SU-DHL-6 (cell line): ENCODE measurements at regions not wholly inside any gene's neighbourhood (a gene's known extent, or its start where the extent isn't known, plus 50 kb on each side); places are given as distances from the start of the nearest gene placed in this dataset.

Experiments used
- H2AFZ ChIP-seq: fragments of 200-600 bp; sonication (generic); 2 replicates; pipeline ENCODE4 v1.6.1; 2014; ENCODE audit warnings: low read depth, mild to moderate bottlenecking, moderate library complexity, mixed read lengths, antibody characterized with exemption, low read length; ENCODE audit not compliant: severe bottlenecking
- H3F3A ChIP-seq: fragments of 200-600 bp; shearing (Covaris generic); 2 replicates; pipeline ENCODE4 v1.6.0; 2016; ENCODE audit warnings: antibody characterized with exemption, mild to moderate bottlenecking; ENCODE audit not compliant: insufficient read depth
- H3K27ac ChIP-seq: fragments of 200-600 bp; sonication (generic); 2 replicates; pipeline ENCODE4 v1.5.1; 2016; ENCODE audit warnings: low read depth, mild to moderate bottlenecking, low read length, moderate library complexity, mixed read lengths
- H3K27me3 ChIP-seq: fragments of 200-600 bp; sonication (generic), shearing (Covaris generic); 2 replicates; pipeline ENCODE4 v1.6.0; 2014; ENCODE audit warnings: mild to moderate bottlenecking, low read length
- H3K36me3 ChIP-seq: fragments of 200-600 bp; sonication (generic); 2 replicates; pipeline ENCODE4 v1.6.1; 2014; ENCODE audit warnings: mild to moderate bottlenecking, low read length, mixed read lengths
- H3K4me2 ChIP-seq: fragments of 300-600, 200-600 bp; shearing (Covaris generic), sonication (generic); 2 replicates; pipeline ENCODE4 v1.6.0; 2014; ENCODE audit warnings: low read length, low read depth, mild to moderate bottlenecking; ENCODE audit not compliant: poor library complexity, severe bottlenecking
- H3K4me3 ChIP-seq: fragments of 200-600 bp; sonication (generic); 2 replicates; pipeline ENCODE4 v1.5.1; 2014; ENCODE audit warnings: antibody characterized with exemption, low read length, mild to moderate bottlenecking, mixed read lengths; ENCODE audit not compliant: insufficient read depth, poor library complexity, severe bottlenecking
- H3K79me2 ChIP-seq: fragments of 200-600 bp; sonication (generic); 2 replicates; pipeline ENCODE4 v1.6.1; 2014; ENCODE audit warnings: mild to moderate bottlenecking, low read length, moderate library complexity; ENCODE audit not compliant: insufficient read depth
- H3K9ac ChIP-seq: fragments of 200-600 bp; sonication (generic); 2 replicates; pipeline ENCODE4 v1.7.0; 2014; ENCODE audit warnings: mild to moderate bottlenecking, low read length
- H3K9me2 ChIP-seq: fragments of 200-600 bp; sonication (generic); replicated peaks from 2 replicates; pipeline ENCODE4 v1.6.1; 2014; ENCODE audit warnings: low read length; ENCODE audit not compliant: insufficient read depth
- H3K9me3 ChIP-seq: fragments of 200-600 bp; sonication (generic); 2 replicates; pipeline ENCODE4 v1.6.1; 2014; ENCODE audit warnings: low read length, mixed read lengths; ENCODE audit not compliant: insufficient read depth
- H4K20me1 ChIP-seq: fragments of 200-600 bp; sonication (generic); 2 replicates; pipeline ENCODE4 v1.6.1; 2014; ENCODE audit warnings: low read depth, mild to moderate bottlenecking, antibody characterized with exemption, low read length, moderate library complexity, mixed read lengths
- EZH2phosphoT487 ChIP-seq: fragments of 200-600 bp; sonication (generic), shearing (Covaris generic); conservative IDR thresholded peaks from 2 replicates; pipeline ENCODE4 v1.6.1; 2018; ENCODE audit warnings: mild to moderate bottlenecking, antibody characterized with exemption, low read length, moderate library complexity, mixed read lengths
- TF ChIP-seq, protein P1 (sequence below): fragments of 200-600 bp; sonication (generic); IDR thresholded peaks from one replicate; pipeline ENCODE4 v1.5.1; 2017; ENCODE audit warnings: antibody characterized with exemption, mild to moderate bottlenecking, low read length, moderate library complexity; ENCODE audit not compliant: insufficient read depth, poor library complexity, severe bottlenecking

GRCh38 chr4:126269106-126269505, 954.4 kb downstream of the FAT4 start:
- Histone ChIP-seq H3K9me2 (no peaks in the 10 kb centered on the region), H3K27me3 (no peaks in the 10 kb centered on the region), H3K4me3 (no peak overlapping the region), H4K20me1 (no peaks in the 10 kb centered on the region), H2AFZ (no peak overlapping the region), H3K27ac (no peak overlapping the region), H3K36me3 (no peaks in the 10 kb centered on the region), H3K79me2 (no peaks in the 10 kb centered on the region), H3F3A (no peaks in the 10 kb centered on the region), H3K4me2 (no peak overlapping the region), H3K9ac (no peak overlapping the region), H3K9me3 (no peaks in the 10 kb centered on the region)
- no peak for TF ChIP-seq EZH2phosphoT487
- TF ChIP-seq, protein P1, sequence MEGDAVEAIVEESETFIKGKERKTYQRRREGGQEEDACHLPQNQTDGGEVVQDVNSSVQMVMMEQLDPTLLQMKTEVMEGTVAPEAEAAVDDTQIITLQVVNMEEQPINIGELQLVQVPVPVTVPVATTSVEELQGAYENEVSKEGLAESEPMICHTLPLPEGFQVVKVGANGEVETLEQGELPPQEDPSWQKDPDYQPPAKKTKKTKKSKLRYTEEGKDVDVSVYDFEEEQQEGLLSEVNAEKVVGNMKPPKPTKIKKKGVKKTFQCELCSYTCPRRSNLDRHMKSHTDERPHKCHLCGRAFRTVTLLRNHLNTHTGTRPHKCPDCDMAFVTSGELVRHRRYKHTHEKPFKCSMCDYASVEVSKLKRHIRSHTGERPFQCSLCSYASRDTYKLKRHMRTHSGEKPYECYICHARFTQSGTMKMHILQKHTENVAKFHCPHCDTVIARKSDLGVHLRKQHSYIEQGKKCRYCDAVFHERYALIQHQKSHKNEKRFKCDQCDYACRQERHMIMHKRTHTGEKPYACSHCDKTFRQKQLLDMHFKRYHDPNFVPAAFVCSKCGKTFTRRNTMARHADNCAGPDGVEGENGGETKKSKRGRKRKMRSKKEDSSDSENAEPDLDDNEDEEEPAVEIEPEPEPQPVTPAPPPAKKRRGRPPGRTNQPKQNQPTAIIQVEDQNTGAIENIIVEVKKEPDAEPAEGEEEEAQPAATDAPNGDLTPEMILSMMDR: no peak

- H3K9me3 ChIP-seq: no peaks in the 10 kb centered on the region
- H3K4me3 ChIP-seq: no peak overlapping the region
- H4K20me1 ChIP-seq: no peaks in the 10 kb centered on the region
- no peak overlapping the region for H2AFZ ChIP-seq
- H3K27ac ChIP-seq: no peak overlapping the region
- no peak overlapping the region for H3K4me2 ChIP-seq
- TF ChIP-seq, protein P1: no peak
- TF ChIP-seq EZH2phosphoT487: no peak
- no peaks in the 10 kb centered on the region for H3K79me2 ChIP-seq
- H3K9me2 ChIP-seq: no peaks in the 10 kb centered on the region
- H3F3A ChIP-seq: no peaks in the 10 kb centered on the region
- H3K9ac ChIP-seq: no peak overlapping the region
- H3K27me3 ChIP-seq: no peaks in the 10 kb centered on the region
- no peaks in the 10 kb centered on the region for H3K36me3 ChIP-seq
Observed at GRCh38 chr4:126271292-126271691, 956.5 kb downstream of the FAT4 start.

- H2AFZ ChIP-seq: no peak overlapping the region
- H3F3A ChIP-seq: no peaks in the 10 kb centered on the region
- no peaks in the 10 kb centered on the region for H3K36me3 ChIP-seq
- no peaks in the 10 kb centered on the region for H4K20me1 ChIP-seq
- no peaks in the 10 kb centered on the region for H3K9me3 ChIP-seq
- TF ChIP-seq, protein P1: no peak
- TF ChIP-seq EZH2phosphoT487: no peak
- H3K4me3 ChIP-seq: no peak overlapping the region
- no peak overlapping the region for H3K9ac ChIP-seq
- H3K9me2 ChIP-seq: no peaks in the 10 kb centered on the region
- H3K27ac ChIP-seq: no peak overlapping the region
- H3K79me2 ChIP-seq: no peaks in the 10 kb centered on the region
- H3K4me2 ChIP-seq: no peak overlapping the region
- no peaks in the 10 kb centered on the region for H3K27me3 ChIP-seq
Observed at GRCh38 chr4:126273746-126274145, 959.0 kb downstream of the FAT4 start.

GRCh38 chr4:126291886-126292285, 977.1 kb downstream of the FAT4 start:
- Histone ChIP-seq H3K27ac (no peak overlapping the region), H3K27me3 (no peaks in the 10 kb centered on the region), H2AFZ (no peak overlapping the region), H4K20me1 (no peaks in the 10 kb centered on the region), H3K9me2 (no peaks in the 10 kb centered on the region), H3F3A (no peaks in the 10 kb centered on the region), H3K9ac (no peak overlapping the region), H3K79me2 (no peaks in the 10 kb centered on the region), H3K9me3 (no peaks in the 10 kb centered on the region), H3K36me3 (no peaks in the 10 kb centered on the region), H3K4me3 (no peak overlapping the region), H3K4me2 (no peak overlapping the region)
- no peak for TF ChIP-seq EZH2phosphoT487
- TF ChIP-seq, protein P1: no peak
